ENCODE measurements at regions not wholly inside any gene's neighbourhood (a gene's known extent, or its start where the extent isn't known, plus 50 kb on each side); places are given as distances from the start of the nearest gene placed in this dataset.
"Not testable (repeated sequence)": the region's sequence is repeated elsewhere in the genome, so short reads cannot be mapped to it uniquely, and the experiment has no call there.

- Mint-ChIP-seq H3K27me3 (no peaks in the 10 kb centered on the region), H3K36me3 (no peaks in the 10 kb centered on the region)
These were observed 670.0 kb upstream of the NOVA1 start for GRCh38 chr14:27267876-27268275.

GRCh38 chr14:27270716-27271115, 672.9 kb upstream of the NOVA1 start:
- peaks cover 14% of the 10 kb centered on the region for H3K9me3 Mint-ChIP-seq
- no peaks in the 10 kb centered on the region for H3K36me3 Mint-ChIP-seq
- no peak overlapping the region for H3K27ac Mint-ChIP-seq
- H3K4me3 Mint-ChIP-seq, result no peak overlapping the region
- DNase-seq, result no peak
- H3K4me1 Mint-ChIP-seq, result no peaks in the 10 kb centered on the region
- H3K27me3 Mint-ChIP-seq, result no peaks in the 10 kb centered on the region

More at GRCh38 chr14:27267876-27268275, 670.0 kb upstream of the NOVA1 start:
- DNase-seq, result no peak
- no peak overlapping the region for H3K4me3 Mint-ChIP-seq
- peaks cover 8% of the 10 kb centered on the region for H3K9me3 Mint-ChIP-seq
- H3K4me1 Mint-ChIP-seq, result no peaks in the 10 kb centered on the region
- H3K27ac Mint-ChIP-seq, result no peak overlapping the region

GRCh38 chr14:27278341-27278740, 680.5 kb upstream of the NOVA1 start:
- Mint-ChIP-seq H3K27me3 (no peaks in the 10 kb centered on the region), H3K4me3 (no peak overlapping the region), H3K27ac (no peak overlapping the region), H3K36me3 (no peaks in the 10 kb centered on the region), H3K4me1 (no peaks in the 10 kb centered on the region), H3K9me3 (peaks cover 19% of the 10 kb centered on the region)
- no peak for DNase-seq

GRCh38 chr14:27305441-27305945, 707.7 kb upstream of the NOVA1 start:
- Mint-ChIP-seq H3K27ac (no peak overlapping the region), H3K36me3 (no peaks in the 10 kb centered on the region), H3K9me3 (peaks cover 11% of the 10 kb centered on the region), H3K27me3 (no peaks in the 10 kb centered on the region), H3K4me1 (no peaks in the 10 kb centered on the region), H3K4me3 (no peak overlapping the region)
- DNase-seq, result no peak

GRCh38 chr14:27312730-27313129, 714.9 kb upstream of the NOVA1 start:
- not testable (repeated sequence) for H3K4me1 Mint-ChIP-seq, H3K27me3 Mint-ChIP-seq

GRCh38 chr14:27314231-27314630, 716.4 kb upstream of the NOVA1 start:
- Mint-ChIP-seq H3K9me3 (peaks cover 8% of the 10 kb centered on the region), H3K4me3 (no peak overlapping the region), H3K27me3 (no peaks in the 10 kb centered on the region), H3K27ac (no peak overlapping the region), H3K4me1 (no peaks in the 10 kb centered on the region), H3K36me3 (no peaks in the 10 kb centered on the region)
- DNase-seq, result no peak

More at GRCh38 chr14:27312730-27313129, 714.9 kb upstream of the NOVA1 start:
- not testable (repeated sequence) for H3K36me3 Mint-ChIP-seq, H3K27ac Mint-ChIP-seq, DNase-seq, H3K4me3 Mint-ChIP-seq
- H3K9me3 Mint-ChIP-seq, result peaks cover 17% of the 10 kb centered on the region

GRCh38 chr14:27315477-27315876, 717.6 kb upstream of the NOVA1 start:
- DNase-seq, result no peak
- Mint-ChIP-seq H3K36me3 (no peaks in the 10 kb centered on the region), H3K27ac (no peak overlapping the region), H3K27me3 (no peaks in the 10 kb centered on the region), H3K4me3 (no peak overlapping the region), H3K9me3 (peaks cover 6% of the 10 kb centered on the region), H3K4me1 (no peaks in the 10 kb centered on the region)

- H3K27ac Mint-ChIP-seq, result no peak overlapping the region
These were observed 718.1 kb upstream of the NOVA1 start for GRCh38 chr14:27315947-27316346.

GRCh38 chr14:27318774-27319420, 721.1 kb upstream of the NOVA1 start:
- Mint-ChIP-seq H3K4me3 (no peak overlapping the region), H3K27me3 (no peaks in the 10 kb centered on the region), H3K9me3 (peaks cover 4% of the 10 kb centered on the region), H3K27ac (no peak overlapping the region), H3K36me3 (no peaks in the 10 kb centered on the region), H3K4me1 (no peaks in the 10 kb centered on the region)
- DNase-seq, result no peak

More at GRCh38 chr14:27315947-27316346, 718.1 kb upstream of the NOVA1 start:
- DNase-seq, result no peak
- H3K27me3 Mint-ChIP-seq, result no peaks in the 10 kb centered on the region
- no peaks in the 10 kb centered on the region for H3K36me3 Mint-ChIP-seq
- no peaks in the 10 kb centered on the region for H3K4me1 Mint-ChIP-seq
- H3K9me3 Mint-ChIP-seq, result peaks cover 6% of the 10 kb centered on the region
- no peak overlapping the region for H3K4me3 Mint-ChIP-seq

GRCh38 chr14:27320261-27320660, 722.4 kb upstream of the NOVA1 start:
- Mint-ChIP-seq H3K9me3 (peaks cover 2% of the 10 kb centered on the region), H3K27me3 (no peaks in the 10 kb centered on the region), H3K4me3 (no peak overlapping the region), H3K4me1 (no peaks in the 10 kb centered on the region), H3K27ac (no peak overlapping the region), H3K36me3 (no peaks in the 10 kb centered on the region)
- DNase-seq, result no peak

- no peaks in the 10 kb centered on the region for H3K36me3 Mint-ChIP-seq
- no peak for DNase-seq
- H3K4me1 Mint-ChIP-seq, result no peaks in the 10 kb centered on the region
- H3K27ac Mint-ChIP-seq, result no peak overlapping the region
- H3K9me3 Mint-ChIP-seq, result peaks cover 16% of the 10 kb centered on the region
- H3K27me3 Mint-ChIP-seq, result no peaks in the 10 kb centered on the region
- H3K4me3 Mint-ChIP-seq, result no peak overlapping the region
These were observed 729.3 kb upstream of the NOVA1 start for GRCh38 chr14:27327095-27327494.

GRCh38 chr14:27338012-27338411, 740.2 kb upstream of the NOVA1 start:
- Mint-ChIP-seq H3K27ac (no peak overlapping the region), H3K27me3 (no peaks in the 10 kb centered on the region)

GRCh38 chr14:27363036-27363435, 765.2 kb upstream of the NOVA1 start:
- H3K27ac Mint-ChIP-seq, DNase-seq, H3K4me1 Mint-ChIP-seq, H3K4me3 Mint-ChIP-seq, H3K36me3 Mint-ChIP-seq, H3K27me3 Mint-ChIP-seq: not testable (repeated sequence)
- H3K9me3 Mint-ChIP-seq, result peaks cover 11% of the 10 kb centered on the region

More at GRCh38 chr14:27338012-27338411, 740.2 kb upstream of the NOVA1 start:
- DNase-seq, result no peak
- Mint-ChIP-seq H3K9me3 (peaks cover 28% of the 10 kb centered on the region), H3K4me3 (no peak overlapping the region), H3K4me1 (no peaks in the 10 kb centered on the region), H3K36me3 (no peaks in the 10 kb centered on the region)

GRCh38 chr14:27366596-27366995, 768.8 kb upstream of the NOVA1 start:
- no peak for DNase-seq
- Mint-ChIP-seq H3K27ac (no peak overlapping the region), H3K9me3 (peaks cover 5% of the 10 kb centered on the region), H3K36me3 (no peaks in the 10 kb centered on the region), H3K4me3 (no peak overlapping the region), H3K4me1 (no peaks in the 10 kb centered on the region), H3K27me3 (no peaks in the 10 kb centered on the region)

GRCh38 chr14:27367345-27367744, 769.5 kb upstream of the NOVA1 start:
- no peaks in the 10 kb centered on the region for H3K36me3 Mint-ChIP-seq
- no peak overlapping the region for H3K27ac Mint-ChIP-seq
- no peaks in the 10 kb centered on the region for H3K4me1 Mint-ChIP-seq
- H3K27me3 Mint-ChIP-seq, result no peaks in the 10 kb centered on the region
- no peak for DNase-seq
- H3K9me3 Mint-ChIP-seq, result peaks cover 5% of the 10 kb centered on the region
- H3K4me3 Mint-ChIP-seq, result no peak overlapping the region

- no peak for DNase-seq
- peaks cover 7% of the 10 kb centered on the region for H3K9me3 Mint-ChIP-seq
- H3K27me3 Mint-ChIP-seq, result no peaks in the 10 kb centered on the region
- H3K4me1 Mint-ChIP-seq, result no peaks in the 10 kb centered on the region
- no peak overlapping the region for H3K4me3 Mint-ChIP-seq
- H3K36me3 Mint-ChIP-seq, result no peaks in the 10 kb centered on the region
- H3K27ac Mint-ChIP-seq, result no peak overlapping the region
These were observed 772.2 kb upstream of the NOVA1 start for GRCh38 chr14:27370074-27370473.

Measured in activated naive CD8-positive, alpha-beta T cell treated with anti-CD3 and anti-CD28 coated beads for 36 hours (primary cell).